IMR-90 (cell line): ENCODE measurements at regions not wholly inside any gene's neighbourhood (a gene's known extent, or its start where the extent isn't known, plus 50 kb on each side); places are given as distances from the start of the nearest gene placed in this dataset.

Experiments used
- ATAC-seq: fragments of 200-7000 bp; cut with Tn5 transposase; 2 replicates; pipeline ENCODE4 v1.9.1; 2020; ENCODE audit warnings: low read depth, mild to moderate bottlenecking, moderate library complexity
- BruUV-seq: library from RNA; stranded (reverse); fragments of 400-500 nt; replicated peaks from 2 replicates; lab custom pipeline; 2021; lab: Mats Ljungman, UMichigan
- CTCF ChIA-PET: fragments of 300-600 bp; formaldehyde crosslinking; extraction: SDS; loops from one replicate; lab custom pipeline; 2021; ENCODE audit warnings: antibody characterized with exemption; lab: Yijun Ruan, JAX
- POLR2A ChIA-PET: fragments of 300-600 bp; sonication (Branson Sonifier 250); formaldehyde crosslinking; loops from one replicate; lab custom pipeline; 2022; ENCODE audit warnings: antibody characterized with exemption; ENCODE audit not compliant: unreplicated experiment; lab: Charles Lee
- DNase-seq: peaks from one replicate; pipeline ENCODE4 v3.0.0; 2013
- H2AFZ ChIP-seq: replicated peaks from 2 replicates; pipeline ENCODE3; 2013; ENCODE audit warnings: low read length, mild to moderate bottlenecking; ENCODE audit not compliant: poor library complexity
- H2AK5ac ChIP-seq: 2 replicates; pipeline ENCODE4 v1.6.1; 2013; ENCODE audit warnings: low read depth, low read length, inconsistent platforms
- H2AK9ac ChIP-seq: replicated peaks from 2 replicates; pipeline ENCODE3; 2013; ENCODE audit warnings: mild to moderate bottlenecking, low read depth, low read length, moderate library complexity; ENCODE audit not compliant: poor library complexity
- H2BK120ac ChIP-seq: 2 replicates; pipeline ENCODE4 v1.6.1; 2013; ENCODE audit warnings: low read depth, low read length, inconsistent platforms
- H2BK15ac ChIP-seq: 3 replicates; pipeline ENCODE4 v1.6.1; 2013; ENCODE audit warnings: low read depth, low read length, inconsistent platforms
- H2BK20ac ChIP-seq: 2 replicates; pipeline ENCODE4 v1.6.1; 2013; ENCODE audit warnings: low read depth, mild to moderate bottlenecking, inconsistent platforms, low read length, moderate library complexity
- H2BK5ac ChIP-seq: 2 replicates; pipeline ENCODE4 v1.6.1; 2013; ENCODE audit warnings: mild to moderate bottlenecking, low read depth, low read length, inconsistent platforms; ENCODE audit not compliant: poor library complexity, severe bottlenecking
- H3K14ac ChIP-seq: replicated peaks from 2 replicates; pipeline ENCODE4 v1.6.1; 2013; ENCODE audit warnings: low read depth, low read length, inconsistent platforms
- H3K18ac ChIP-seq: 2 replicates; pipeline ENCODE4 v1.6.1; 2013; ENCODE audit warnings: low read depth, low read length, control low read depth
- H3K23ac ChIP-seq: 2 replicates; pipeline ENCODE4 v1.6.1; 2013; ENCODE audit warnings: low read depth, low read length, inconsistent platforms
- H3K27ac ChIP-seq: 2 replicates; pipeline ENCODE4 v1.5.1; 2013; ENCODE audit warnings: mild to moderate bottlenecking, control low read depth, low read length; ENCODE audit not compliant: insufficient read depth
- H3K27me3 ChIP-seq: 2 replicates; pipeline ENCODE4 v1.6.1; 2013; ENCODE audit warnings: low read length; ENCODE audit not compliant: control insufficient read depth, insufficient read depth
- H3K36me3 ChIP-seq: 2 replicates; pipeline ENCODE4 v1.6.1; 2013; ENCODE audit warnings: low read length, mixed read lengths; ENCODE audit not compliant: control insufficient read depth, insufficient read depth
- H3K4ac ChIP-seq: 2 replicates; pipeline ENCODE4 v1.6.1; 2013; ENCODE audit warnings: low read depth, low read length, inconsistent platforms
- H3K4me1 ChIP-seq: 2 replicates; pipeline ENCODE4 v1.6.1; 2013; ENCODE audit warnings: low read length, mixed read lengths; ENCODE audit not compliant: control insufficient read depth, insufficient read depth
- H3K4me2 ChIP-seq: 2 replicates; pipeline ENCODE4 v1.6.1; 2013; ENCODE audit warnings: low read depth, mild to moderate bottlenecking, control low read depth, low read length, moderate library complexity
- H3K4me3 ChIP-seq: 2 replicates; pipeline ENCODE4 v1.5.1; 2013; ENCODE audit warnings: low read depth, mild to moderate bottlenecking, control low read depth, low read length, moderate library complexity; ENCODE audit not compliant: insufficient read depth
- H3K56ac ChIP-seq: 2 replicates; pipeline ENCODE4 v1.6.1; 2013; ENCODE audit warnings: low read length, inconsistent platforms; ENCODE audit not compliant: insufficient read depth; ENCODE audit errors: extremely low read depth
- H3K79me1 ChIP-seq, 2 experiments: 2 replicates each; pipeline ENCODE4 v1.6.1; 2013; ENCODE audit warnings: low read length in 2 of 2, inconsistent platforms in 1 of 2, low read depth in 1 of 2
- H3K9ac ChIP-seq: 2 replicates; pipeline ENCODE4 v1.6.1; 2013; ENCODE audit warnings: low read depth, low read length, control low read depth
- H3K9me1 ChIP-seq: 2 replicates; pipeline ENCODE4 v1.6.1; 2013; ENCODE audit warnings: low read length, inconsistent platforms; ENCODE audit not compliant: insufficient read depth
- H3K9me3 ChIP-seq: 2 replicates; pipeline ENCODE4 v1.6.1; 2013; ENCODE audit warnings: low read length; ENCODE audit not compliant: control insufficient read depth, insufficient read depth
- H4K20me1 ChIP-seq: 2 replicates; pipeline ENCODE4 v1.6.1; 2013; ENCODE audit warnings: low read length, inconsistent platforms; ENCODE audit not compliant: insufficient read depth
- H4K5ac ChIP-seq: 2 replicates; pipeline ENCODE4 v1.6.1; 2013; ENCODE audit warnings: mild to moderate bottlenecking, low read depth, low read length, control low read depth
- H4K8ac ChIP-seq, 2 experiments: 2 replicates each; pipeline ENCODE4 v1.6.1; 2013; ENCODE audit warnings: low read depth in 2 of 2, low read length in 2 of 2, control low read depth in 1 of 2, inconsistent platforms in 1 of 2
- H4K91ac ChIP-seq: 2 replicates; pipeline ENCODE4 v1.6.1; 2013; ENCODE audit warnings: low read depth, low read length, inconsistent platforms; ENCODE audit not compliant: insufficient read depth
- BHLHE40 ChIP-seq: fragments of 150-350 bp; IDR thresholded peaks from 2 replicates; pipeline ENCODE4 v1.6.1; 2016; ENCODE audit warnings: mild to moderate bottlenecking, low read depth, low read length
- CHD1 ChIP-seq: IDR thresholded peaks from 2 replicates; pipeline ENCODE4 v1.6.1; 2012; ENCODE audit warnings: low read depth, low read length, improper control_type of control experiment
- CTCF ChIP-seq: conservative IDR thresholded peaks from 2 replicates; pipeline ENCODE4 v1.5.1; 2012; ENCODE audit warnings: mild to moderate bottlenecking, low read depth, low read length, improper control_type of control experiment
- ELK1 ChIP-seq: fragments of 150-350 bp; IDR thresholded peaks from 2 replicates; pipeline ENCODE4 v1.6.1; 2016; ENCODE audit warnings: low read depth, mild to moderate bottlenecking, low read length, moderate library complexity, borderline replicate concordance
- FOS ChIP-seq: fragments of 150-350 bp; IDR thresholded peaks from 2 replicates; pipeline ENCODE4 v1.6.1; 2016; ENCODE audit warnings: low read depth, low read length
- MAFK ChIP-seq: IDR thresholded peaks from 2 replicates; pipeline ENCODE4 v1.6.1; 2012; ENCODE audit warnings: low read depth, low read length, improper control_type of control experiment
- MXI1 ChIP-seq: IDR thresholded peaks from 2 replicates; pipeline ENCODE4 v1.6.1; 2012; ENCODE audit warnings: low read depth, mild to moderate bottlenecking, low read length, moderate library complexity, borderline replicate concordance
- POLR2A ChIP-seq: IDR thresholded peaks from 2 replicates; pipeline ENCODE4 v1.6.1; 2012; ENCODE audit warnings: mild to moderate bottlenecking, low read depth, low read length
- RAD21 ChIP-seq: IDR thresholded peaks from 2 replicates; pipeline ENCODE4 v1.6.1; 2012; ENCODE audit warnings: low read length, improper control_type of control experiment
- RCOR1 ChIP-seq: IDR thresholded peaks from 2 replicates; pipeline ENCODE4 v1.6.1; 2012; ENCODE audit warnings: mild to moderate bottlenecking, low read length, improper control_type of control experiment; ENCODE audit not compliant: insufficient replicate concordance
- RFX5 ChIP-seq: IDR thresholded peaks from 2 replicates; pipeline ENCODE4 v1.8.0; 2012; ENCODE audit warnings: low read depth, mild to moderate bottlenecking, low read length, moderate library complexity
- SMC3 ChIP-seq: fragments of 150-350 bp; IDR thresholded peaks from 2 replicates; pipeline ENCODE4 v1.6.1; 2016; ENCODE audit warnings: low read depth, mild to moderate bottlenecking, antibody characterized with exemption, low read length, moderate library complexity
- WGBS, 2 experiments: methylation state at CpG; one replicate each; pipeline versions ENCODE4 v1.1.5 to v1.1.7; 2013; ENCODE audit warnings: missing lambda C conversion rate in 2 of 2; ENCODE audit not compliant: insufficient read length in 1 of 2; ENCODE audit errors: extremely low coverage in 2 of 2; 5-methylcytosine and 5-hydroxymethylcytosine counted together
- dilution Hi-C: fragments of 300-500 bp; cut with HindIII; formaldehyde crosslinking; loops from one replicate; pipeline ENCODE4 v1.14.3; 2018; ENCODE audit warnings: low sequenced_read_pairs; ENCODE audit not compliant: unreplicated experiment
- in situ Hi-C: fragments of 300-500 bp; cut with MboI; formaldehyde crosslinking; loops from 3 replicates; pipeline ENCODE4 v1.14.3; 2019; ENCODE audit warnings: low sequenced_read_pairs, inconsistent platforms, mixed read lengths
- intact Hi-C: fragments of 100-400 bp; cut with micrococcal nuclease; formaldehyde crosslinking; loops from 2 replicates; pipeline ENCODE4 v1.10.0; 2022
- TF ChIP-seq, protein P1 (sequence below): fragments of 150-350 bp; IDR thresholded peaks from 2 replicates; pipeline ENCODE4 v1.6.1; 2017; ENCODE audit warnings: mild to moderate bottlenecking, antibody characterized with exemption, low read length, low read depth

GRCh38 chr1:38258085-38258627, 211.6 kb upstream of the POU3F1 start:
- H2AK9ac ChIP-seq = no peak overlapping the region
- H4K91ac ChIP-seq = no peak overlapping the region
- H3K4me2 ChIP-seq = no peak overlapping the region
- ChIA-PET POLR2A (no interaction called here), CTCF (no interaction called here)
- H2BK15ac ChIP-seq = no peak overlapping the region
- intact Hi-C loops (no loop called here), dilution Hi-C loops (no loop called here), in situ Hi-C loops (no loop called here)
- H3K79me1 ChIP-seq = no peaks in the 10 kb centered on the region
- H4K20me1 ChIP-seq = no peaks in the 10 kb centered on the region
- no peak overlapping the region for H3K23ac ChIP-seq
- BruUV-seq = no TSS peak
- H3K9me1 ChIP-seq = no peaks in the 10 kb centered on the region
- no peak overlapping the region for H2BK20ac ChIP-seq
- WGBS, 2 experiments = 66% methylated on average over 11 of the region's 16 CpGs; no CpG with 5 or more reads in 1 of the 2 experiments
- H3K56ac ChIP-seq = no peak overlapping the region
- H4K8ac ChIP-seq = no peak overlapping the region
- H3K27ac ChIP-seq = no peak overlapping the region
- no peak overlapping the region for H2BK120ac ChIP-seq
- H3K36me3 ChIP-seq = no peaks in the 10 kb centered on the region
- H3K14ac ChIP-seq = no peak overlapping the region
- H2AFZ ChIP-seq = no peak overlapping the region
- H3K9ac ChIP-seq = no peak overlapping the region
- H3K4me3 ChIP-seq = no peak overlapping the region
- ATAC-seq (no peak), DNase-seq (no peak)
- H4K5ac ChIP-seq = no peak overlapping the region
- no peak overlapping the region for H3K18ac ChIP-seq
- TF ChIP-seq POLR2A (no peak), RFX5 (no peak), BHLHE40 (no peak), MAFK (no peak), SMC3 (no peak), CHD1 (no peak), MXI1 (no peak), RAD21 (no peak), CTCF (no peak), ELK1 (no peak), RCOR1 (no peak), FOS (no peak)
- TF ChIP-seq, protein P1, sequence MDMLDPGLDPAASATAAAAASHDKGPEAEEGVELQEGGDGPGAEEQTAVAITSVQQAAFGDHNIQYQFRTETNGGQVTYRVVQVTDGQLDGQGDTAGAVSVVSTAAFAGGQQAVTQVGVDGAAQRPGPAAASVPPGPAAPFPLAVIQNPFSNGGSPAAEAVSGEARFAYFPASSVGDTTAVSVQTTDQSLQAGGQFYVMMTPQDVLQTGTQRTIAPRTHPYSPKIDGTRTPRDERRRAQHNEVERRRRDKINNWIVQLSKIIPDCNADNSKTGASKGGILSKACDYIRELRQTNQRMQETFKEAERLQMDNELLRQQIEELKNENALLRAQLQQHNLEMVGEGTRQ = no peak
- H3K4me1 ChIP-seq = no peaks in the 10 kb centered on the region
- H3K9me3 ChIP-seq = no peaks in the 10 kb centered on the region
- H2AK5ac ChIP-seq = no peak overlapping the region
- no peak overlapping the region for H2BK5ac ChIP-seq
- H3K27me3 ChIP-seq = no peaks in the 10 kb centered on the region; the same call in 1 of the 2 replicates
- no peak overlapping the region for H3K4ac ChIP-seq
